Stimulated activated CD8-positive, alpha-beta memory T cell treated with anti-CD3 and anti-CD28 coated beads, Interleukin-12 subunit alpha, Interleukin-12 subunit beta, amount 100 ng/mL, for 1 hour (primary cell): ENCODE measurements at regions not wholly inside any gene's neighbourhood (a gene's known extent, or its start where the extent isn't known, plus 50 kb on each side); places are given as distances from the start of the nearest gene placed in this dataset.

ENCODE experiments used
- DNase-seq: peaks from one replicate; pipeline ENCODE4 v3.0.0-alpha.2; 2020; ENCODE audit warnings: low read depth

GRCh38 chr5:167643631-167644280 lies 647.7 kb upstream of the WWC1 start:
- no peak for DNase-seq

- no peak for DNase-seq
Measured at GRCh38 chr5:167644619-167645018, 646.8 kb upstream of the WWC1 start.

- DNase-seq, result no peak
Measured at GRCh38 chr5:167649471-167649870, 642.0 kb upstream of the WWC1 start.

GRCh38 chr5:167652690-167653089 lies 638.8 kb upstream of the WWC1 start:
- no peak for DNase-seq

- no peak for DNase-seq
Measured at GRCh38 chr5:167653645-167654106, 637.8 kb upstream of the WWC1 start.

GRCh38 chr5:167657016-167657415 lies 634.4 kb upstream of the WWC1 start:
- DNase-seq, result no peak

GRCh38 chr5:167658889-167659288 lies 632.6 kb upstream of the WWC1 start:
- DNase-seq, result no peak

- no peak for DNase-seq
Measured at GRCh38 chr5:167661605-167662004, 629.8 kb upstream of the WWC1 start.

- no peak for DNase-seq
Measured at GRCh38 chr5:167664222-167664804, 627.1 kb upstream of the WWC1 start.

GRCh38 chr5:167665841-167666375 lies 625.5 kb upstream of the WWC1 start:
- no peak for DNase-seq

GRCh38 chr5:167671176-167671575 lies 620.3 kb upstream of the WWC1 start:
- DNase-seq, result no peak

GRCh38 chr5:167673942-167674341 lies 617.5 kb upstream of the WWC1 start:
- DNase-seq, result no peak

- no peak for DNase-seq
Measured at GRCh38 chr5:167678481-167678880, 613.0 kb upstream of the WWC1 start.

- no peak for DNase-seq
Measured at GRCh38 chr5:167684251-167684650, 607.2 kb upstream of the WWC1 start.

- no peak for DNase-seq
Measured at GRCh38 chr5:167688341-167689130, 602.9 kb upstream of the WWC1 start.

GRCh38 chr5:167694325-167695147 lies 596.9 kb upstream of the WWC1 start:
- no peak for DNase-seq

- DNase-seq, result no peak
Measured at GRCh38 chr5:167696558-167697314, 594.7 kb upstream of the WWC1 start.

GRCh38 chr5:167699432-167699831 lies 592.0 kb upstream of the WWC1 start:
- DNase-seq, result no peak

- no peak for DNase-seq
Measured at GRCh38 chr5:167701051-167701450, 590.4 kb upstream of the WWC1 start.

GRCh38 chr5:167702014-167702413 lies 589.4 kb upstream of the WWC1 start:
- no peak for DNase-seq

- no peak for DNase-seq
Measured at GRCh38 chr5:167708449-167708848, 583.0 kb upstream of the WWC1 start.
